ENCODE measurements at regions not wholly inside any gene's neighbourhood (a gene's known extent, or its start where the extent isn't known, plus 50 kb on each side); places are given as distances from the start of the nearest gene placed in this dataset.

GRCh38 chr9:129289883-129290282 is 111.8 kb upstream of the IER5L start:
- Mint-ChIP-seq H3K27ac (no peak overlapping the region), H3K27me3 (peaks cover 9% of the 10 kb centered on the region), H3K4me1 (peaks cover 5% of the 10 kb centered on the region), H3K4me3 (no peak overlapping the region), H3K36me3 (no peaks in the 10 kb centered on the region), H3K9me3 (no peaks in the 10 kb centered on the region)
- ATAC-seq (ENCODE audit: low read depth) (no peak), DNase-seq (ENCODE audit: low spot score in 2 of 2) (no peak)

- Mint-ChIP-seq H3K4me3 (no peak overlapping the region), H3K4me1 (peaks cover 5% of the 10 kb centered on the region), H3K27me3 (peaks cover 7% of the 10 kb centered on the region), H3K9me3 (no peaks in the 10 kb centered on the region), H3K27ac (no peak overlapping the region), H3K36me3 (no peaks in the 10 kb centered on the region)
- no peak for ATAC-seq (ENCODE audit: low read depth)
- no peak for DNase-seq (ENCODE audit: low spot score in 2 of 2)
These were observed 111.2 kb upstream of the IER5L start for GRCh38 chr9:129289131-129289731.

- DNase-seq (ENCODE audit: low spot score in 2 of 2) (no peak), ATAC-seq (ENCODE audit: low read depth) (no peak)
- Mint-ChIP-seq H3K36me3 (no peaks in the 10 kb centered on the region), H3K27ac (no peak overlapping the region), H3K4me3 (no peak overlapping the region), H3K4me1 (peaks cover 5% of the 10 kb centered on the region), H3K27me3 (peaks cover 5% of the 10 kb centered on the region), H3K9me3 (no peaks in the 10 kb centered on the region)
These were observed 109.7 kb upstream of the IER5L start for GRCh38 chr9:129287619-129288305.

- ATAC-seq (ENCODE audit: low read depth), result no peak
- Mint-ChIP-seq H3K4me3 (no peak overlapping the region), H3K27me3 (peaks cover 5% of the 10 kb centered on the region), H3K27ac (no peak overlapping the region), H3K9me3 (no peaks in the 10 kb centered on the region), H3K36me3 (no peaks in the 10 kb centered on the region), H3K4me1 (peaks cover 5% of the 10 kb centered on the region)
- no peak for DNase-seq (ENCODE audit: low spot score in 2 of 2)
These were observed 108.1 kb upstream of the IER5L start for GRCh38 chr9:129285979-129286772.

- Mint-ChIP-seq H3K9me3 (no peaks in the 10 kb centered on the region), H3K27me3 (peaks cover 5% of the 10 kb centered on the region), H3K4me1 (peaks cover 3% of the 10 kb centered on the region), H3K4me3 (no peak overlapping the region), H3K27ac (no peak overlapping the region), H3K36me3 (no peaks in the 10 kb centered on the region)
- ATAC-seq (ENCODE audit: low read depth) (no peak), DNase-seq (ENCODE audit: low spot score in 2 of 2) (no peak)
These were observed 107.3 kb upstream of the IER5L start for GRCh38 chr9:129285382-129285781.

GRCh38 chr9:129284607-129285291 is 106.7 kb upstream of the IER5L start:
- H3K4me3 Mint-ChIP-seq, result no peak overlapping the region
- ATAC-seq (ENCODE audit: low read depth) (peak; percentile 37), DNase-seq (ENCODE audit: low spot score in 2 of 2) (no peak)
- H3K27me3 Mint-ChIP-seq, result peaks cover 3% of the 10 kb centered on the region
- no peaks in the 10 kb centered on the region for H3K9me3 Mint-ChIP-seq
- no peak overlapping the region for H3K27ac Mint-ChIP-seq
- H3K4me1 Mint-ChIP-seq, result peaks cover 1% of the 10 kb centered on the region
- H3K36me3 Mint-ChIP-seq, result no peaks in the 10 kb centered on the region

GRCh38 chr9:129283705-129284606 is 105.9 kb upstream of the IER5L start:
- Mint-ChIP-seq H3K36me3 (no peaks in the 10 kb centered on the region), H3K27ac (no peak overlapping the region), H3K4me3 (no peak overlapping the region), H3K9me3 (no peaks in the 10 kb centered on the region), H3K4me1 (no peaks in the 10 kb centered on the region), H3K27me3 (peaks cover 2% of the 10 kb centered on the region)
- ATAC-seq (ENCODE audit: low read depth), result no peak
- DNase-seq (ENCODE audit: low spot score in 2 of 2), result no peak

GRCh38 chr9:129283291-129283691 is 105.2 kb upstream of the IER5L start:
- H3K9me3 Mint-ChIP-seq, result no peaks in the 10 kb centered on the region
- no peak for ATAC-seq (ENCODE audit: low read depth)
- H3K27me3 Mint-ChIP-seq, result peaks cover 6% of the 10 kb centered on the region
- no peaks in the 10 kb centered on the region for H3K4me1 Mint-ChIP-seq
- no peak for DNase-seq (ENCODE audit: low spot score in 2 of 2)
- no peak overlapping the region for H3K4me3 Mint-ChIP-seq
- H3K36me3 Mint-ChIP-seq, result no peaks in the 10 kb centered on the region
- H3K27ac Mint-ChIP-seq, result no peak overlapping the region

GRCh38 chr9:129282731-129283211 is 104.7 kb upstream of the IER5L start:
- ATAC-seq (ENCODE audit: low read depth), result no peak
- Mint-ChIP-seq H3K9me3 (no peaks in the 10 kb centered on the region), H3K36me3 (no peaks in the 10 kb centered on the region), H3K4me1 (no peaks in the 10 kb centered on the region), H3K27ac (no peak overlapping the region), H3K4me3 (no peak overlapping the region), H3K27me3 (peaks cover 9% of the 10 kb centered on the region)
- DNase-seq (ENCODE audit: low spot score in 2 of 2), result no peak

GRCh38 chr9:129282272-129282671 is 104.2 kb upstream of the IER5L start:
- Mint-ChIP-seq H3K4me3 (no peak overlapping the region), H3K27me3 (peaks cover 9% of the 10 kb centered on the region), H3K27ac (no peak overlapping the region), H3K4me1 (no peaks in the 10 kb centered on the region), H3K36me3 (no peaks in the 10 kb centered on the region), H3K9me3 (no peaks in the 10 kb centered on the region)
- DNase-seq (ENCODE audit: low spot score in 2 of 2), result no peak
- no peak for ATAC-seq (ENCODE audit: low read depth)

- Mint-ChIP-seq H3K9me3 (no peaks in the 10 kb centered on the region), H3K27me3 (peaks cover 14% of the 10 kb centered on the region), H3K4me3 (no peak overlapping the region), H3K27ac (no peak overlapping the region), H3K36me3 (no peaks in the 10 kb centered on the region), H3K4me1 (peaks cover 4% of the 10 kb centered on the region)
- DNase-seq (ENCODE audit: low spot score in 2 of 2) (no peak), ATAC-seq (ENCODE audit: low read depth) (no peak)
These were observed 103.6 kb upstream of the IER5L start for GRCh38 chr9:129281506-129282145.

GRCh38 chr9:129280623-129281271 is 102.7 kb upstream of the IER5L start:
- DNase-seq (ENCODE audit: low spot score in 2 of 2) (no peak), ATAC-seq (ENCODE audit: low read depth) (no peak)
- Mint-ChIP-seq H3K36me3 (no peaks in the 10 kb centered on the region), H3K4me3 (no peak overlapping the region), H3K4me1 (peaks cover 9% of the 10 kb centered on the region), H3K9me3 (no peaks in the 10 kb centered on the region), H3K27me3 (peaks cover 20% of the 10 kb centered on the region), H3K27ac (no peak overlapping the region)

Data from memory B cell (primary cell).